Lung (tissue), 11 donors: ENCODE measurements at regions not wholly inside any gene's neighbourhood (a gene's known extent, or its start where the extent isn't known, plus 50 kb on each side); places are given as distances from the start of the nearest gene placed in this dataset.

Experiments
- ATAC-seq: fragments of 200-7000 bp; cut with Tn5 transposase; one replicate; pipeline ENCODE4 v1.9.1; 2020; ENCODE audit warnings: moderate number of reproducible peaks; ENCODE audit not compliant: insufficient read depth, low FRiP score
- DNase-seq, 3 donors: peaks; one replicate each; pipeline ENCODE4 v3.0.0-alpha.2; 2013 to 2017
- H3K27ac ChIP-seq, 2 donors: one replicate each; pipeline ENCODE4 v1.5.1; 2013; ENCODE audit warnings: mild to moderate bottlenecking in 2 of 2, moderate library complexity in 2 of 2, control low read depth in 1 of 2, inconsistent platforms in 1 of 2, low read depth in 1 of 2, low read length in 1 of 2
- H3K27me3 ChIP-seq, 3 donors: one replicate each; pipeline ENCODE4 v1.5.1; 2013; ENCODE audit warnings: low read length in 2 of 3; ENCODE audit not compliant: control insufficient read depth in 3 of 3, insufficient read depth in 3 of 3
- H3K36me3 ChIP-seq, 4 donors: one replicate each; pipeline ENCODE4 v1.5.1; 2013; ENCODE audit warnings: low read length in 4 of 4, mild to moderate bottlenecking in 1 of 4, moderate library complexity in 1 of 4; ENCODE audit not compliant: control insufficient read depth in 4 of 4, insufficient read depth in 4 of 4
- H3K4me1 ChIP-seq, 5 donors: one replicate each; pipeline ENCODE4 v1.5.1; 2013; ENCODE audit warnings: low read length in 5 of 5, mild to moderate bottlenecking in 2 of 5, moderate library complexity in 1 of 5; ENCODE audit not compliant: control insufficient read depth in 5 of 5, insufficient read depth in 5 of 5
- H3K4me3 ChIP-seq: one replicate; pipeline ENCODE4 v1.5.1; 2013; ENCODE audit warnings: mild to moderate bottlenecking, control low read depth, moderate library complexity
- H3K9ac ChIP-seq, 2 donors: one replicate each; pipeline ENCODE4 v1.5.1; 2013; ENCODE audit warnings: low read length in 2 of 2, control low read depth in 1 of 2; ENCODE audit not compliant: insufficient read depth in 1 of 2
- H3K9me3 ChIP-seq, 4 donors: one replicate each; pipeline ENCODE4 v1.5.1; 2013; ENCODE audit warnings: low read length in 3 of 4, mild to moderate bottlenecking in 1 of 4, moderate library complexity in 1 of 4; ENCODE audit not compliant: control insufficient read depth in 4 of 4, insufficient read depth in 3 of 4
- CTCF ChIP-seq: IDR thresholded peaks from 2 replicates; pipeline ENCODE4 v1.5.1; 2012; ENCODE audit warnings: mild to moderate bottlenecking; ENCODE audit errors: control extremely low read depth, extremely low read depth
- WGBS, 2 donors: extraction: QIAGEN DNeasy Blood & Tissue Kit; methylation state at CpG; one replicate each; pipeline ENCODE4 v1.1.7; 2013; 5-methylcytosine and 5-hydroxymethylcytosine counted together
- donor health status: control.
- donor health status: control.
- donor health status: Bipolar disorder and iron deficiency.
- donor health status: healthy.
- donor health status: DM: yes; HTN: yes; CAD: no.

DNA sequence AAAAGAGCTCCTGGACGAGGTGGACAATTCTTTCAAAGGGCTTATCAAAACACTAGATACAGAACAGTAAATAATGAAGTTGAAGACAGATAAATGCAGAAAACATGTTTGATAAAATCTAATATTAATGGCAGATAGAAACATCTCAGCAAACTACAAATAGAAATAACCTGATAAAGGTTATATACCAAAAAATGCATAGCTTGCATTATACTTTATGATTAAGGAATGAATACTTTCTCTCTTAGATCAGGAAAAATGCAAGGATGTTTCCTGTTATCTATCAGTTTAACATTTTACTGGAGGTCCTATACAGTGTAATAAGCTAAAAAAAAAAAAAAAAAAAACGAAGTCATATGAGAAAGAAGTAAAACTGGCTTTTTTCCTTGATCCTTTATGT lies 304.5 kb upstream of the CXorf51A start:
- 16 to 63% methylated on average over 2 of the region's 2 CpGs for WGBS, 2 donors

DNA sequence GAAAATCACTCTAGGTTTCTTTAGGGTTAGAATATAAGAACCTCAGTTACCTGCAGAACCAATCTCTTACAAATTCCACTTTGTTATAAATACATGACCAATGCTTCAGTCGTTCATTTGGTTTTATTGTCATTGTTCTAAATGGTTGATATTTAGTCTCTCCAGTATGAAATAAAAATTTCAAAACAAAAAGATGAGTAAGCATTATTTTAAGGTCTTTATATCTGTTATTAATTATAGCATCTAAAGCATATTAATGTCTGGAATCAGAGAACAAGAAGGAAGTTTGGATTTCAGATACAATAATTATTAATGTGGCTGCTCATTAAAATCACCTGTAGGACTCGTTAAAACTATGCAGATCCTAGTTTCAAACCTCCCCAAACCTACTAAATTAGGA lies 265.4 kb upstream of the CXorf51A start:
- Histone ChIP-seq H3K9me3 (peaks cover 0 to 2% (median 0%) of the 10 kb centered on the region in 4 donors), H3K9ac (no peak overlapping the region), H3K27me3 (no peaks in the 10 kb centered on the region), H3K4me3 (no peak overlapping the region), H3K36me3 (no peaks in the 10 kb centered on the region), H3K27ac (no peak overlapping the region), H3K4me1 (no peaks in the 10 kb centered on the region)
- DNase-seq: no peak
- TF ChIP-seq CTCF: no peak
- WGBS, 2 donors: 50 to 93% methylated on average over 2 of the region's 2 CpGs
- no peak for ATAC-seq

More for the DNA sequence above, 304.5 kb upstream of the CXorf51A start:
- DNase-seq: no peak
- Histone ChIP-seq H3K27me3 (no peaks in the 10 kb centered on the region), H3K27ac (no peak overlapping the region), H3K36me3 (no peaks in the 10 kb centered on the region), H3K9me3 (no peaks in the 10 kb centered on the region), H3K4me3 (no peak overlapping the region), H3K9ac (no peak overlapping the region), H3K4me1 (no peaks in the 10 kb centered on the region)
- no peak for ATAC-seq
- TF ChIP-seq CTCF: no peak

DNA sequence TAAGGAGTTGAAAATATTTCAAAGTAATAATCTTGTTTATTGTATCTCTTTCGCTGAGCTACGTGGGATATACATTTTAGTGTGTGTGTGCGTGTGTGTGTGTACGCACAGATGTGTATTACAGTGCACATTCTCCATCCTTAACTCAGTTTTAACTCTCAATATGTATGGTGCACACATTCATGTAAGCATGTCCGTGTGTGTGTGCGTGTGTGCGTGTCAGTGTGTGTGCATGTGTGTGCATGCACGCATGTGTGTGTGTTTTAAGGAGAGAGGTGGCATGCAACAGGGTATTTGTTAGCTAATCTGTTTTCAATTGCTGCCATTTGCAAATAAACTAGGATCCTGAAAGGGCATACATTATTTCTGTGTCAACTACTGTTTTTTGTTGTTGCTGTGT lies 264.9 kb upstream of the CXorf51A start:
- no peaks in the 10 kb centered on the region for H3K27me3 ChIP-seq
- H3K4me3 ChIP-seq: no peak overlapping the region
- TF ChIP-seq CTCF: no peak
- H3K27ac ChIP-seq: no peak overlapping the region
- H3K9me3 ChIP-seq: peaks cover 0 to 2% (median 0%) of the 10 kb centered on the region in 4 donors
- DNase-seq (no peak), ATAC-seq (no peak)
- no peaks in the 10 kb centered on the region for H3K4me1 ChIP-seq
- 85 to 93% methylated on average over 8 of the region's 8 CpGs for WGBS, 2 donors
- H3K36me3 ChIP-seq: no peaks in the 10 kb centered on the region
- no peak overlapping the region for H3K9ac ChIP-seq

- no peaks in the 10 kb centered on the region for H3K4me1 ChIP-seq
- H3K9ac ChIP-seq: no peak overlapping the region
- 80 to 96% methylated on average over 5 of the region's 5 CpGs for WGBS, 2 donors
- TF ChIP-seq CTCF: no peak
- H3K27me3 ChIP-seq: no peaks in the 10 kb centered on the region
- no peak for ATAC-seq
- no peaks in the 10 kb centered on the region for H3K36me3 ChIP-seq
- H3K9me3 ChIP-seq: no peaks in the 10 kb centered on the region
- no peak for DNase-seq
- H3K27ac ChIP-seq: no peak overlapping the region
- H3K4me3 ChIP-seq: no peak overlapping the region
Observed at GRCh38 chrX:147077472-147077871, 262.9 kb upstream of the CXorf51A start.
